Hypothalamus (tissue), 51 donors: ENCODE measurements at regions not wholly inside any gene's neighbourhood (a gene's known extent, or its start where the extent isn't known, plus 50 kb on each side); places are given as distances from the start of the nearest gene placed in this dataset.

Source experiments
- DNase-seq, 51 donors: peaks; one replicate each; lab custom pipeline; 2025; lab: John Stamatoyannopoulos, UW

DNA sequence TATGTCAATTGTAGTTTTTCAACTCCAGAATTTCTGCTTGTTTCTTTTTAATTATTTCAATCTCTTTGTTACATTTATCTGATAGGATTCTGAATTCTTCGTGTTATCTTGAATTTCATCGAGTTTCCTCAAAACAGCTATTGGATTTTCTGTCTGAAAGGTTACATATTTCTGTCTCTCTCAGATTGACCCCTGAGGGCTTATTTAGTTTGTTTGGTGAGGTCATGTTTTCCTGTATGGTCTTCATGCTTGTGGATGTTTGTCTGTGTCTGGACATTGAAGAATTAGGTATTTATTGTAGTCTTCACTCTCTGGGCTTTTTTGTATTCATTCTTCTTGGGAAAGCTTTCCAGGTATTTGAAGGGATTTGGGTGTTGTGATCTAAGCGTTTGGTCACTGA, 85.6 kb downstream of the SNAPC1 start:
- DNase-seq, result no peak

DNA sequence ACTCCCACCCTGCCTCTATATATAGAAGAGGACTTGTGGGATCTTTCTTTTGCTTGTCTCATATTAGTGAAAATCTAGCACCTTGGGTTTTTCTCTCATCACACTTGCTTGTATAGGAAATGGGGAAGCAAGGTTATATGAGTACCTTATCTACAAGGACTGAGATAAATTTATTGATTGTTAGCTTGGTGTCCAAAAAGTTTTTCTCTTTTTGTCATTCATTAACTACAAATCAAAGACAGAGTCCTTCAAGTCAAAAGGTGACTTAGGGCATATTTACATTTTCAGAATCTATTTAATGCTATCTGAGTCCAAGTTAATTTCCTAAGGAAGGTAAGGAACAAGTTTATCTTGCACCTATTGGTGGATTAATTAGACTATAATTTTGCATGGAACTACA, 92.7 kb downstream of the SNAPC1 start:
- DNase-seq, result no peak

DNA sequence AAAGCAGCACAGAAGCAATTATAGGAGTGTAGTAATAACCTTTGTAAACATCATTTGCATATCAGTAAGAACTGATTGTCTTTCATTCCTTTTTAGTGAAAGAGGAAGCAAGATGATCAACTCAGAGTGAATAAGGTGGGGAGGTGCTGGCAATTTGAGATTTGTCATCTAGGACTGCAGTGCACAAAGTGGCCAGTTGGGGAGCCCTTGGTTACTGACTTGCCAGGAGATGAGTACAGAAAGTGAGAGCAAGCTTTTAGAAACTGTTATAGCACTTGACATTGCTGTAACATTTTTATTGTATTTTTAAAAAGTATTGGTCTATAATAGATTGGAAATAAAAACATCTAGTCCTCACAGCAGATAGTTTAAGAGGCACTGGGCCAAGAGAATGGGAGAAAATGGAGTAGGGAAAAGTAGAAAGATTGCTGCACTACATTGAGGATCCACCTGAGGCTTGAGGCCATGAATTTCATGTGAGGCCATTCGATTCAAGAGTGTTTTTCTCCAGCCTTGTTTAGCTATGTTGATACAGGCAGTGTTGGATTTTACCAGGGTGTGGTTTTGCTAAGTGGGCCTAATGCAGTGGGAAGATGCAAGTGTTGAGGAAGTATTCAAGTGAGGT, 98.2 kb downstream of the SNAPC1 start:
- peak in 3 of 51 donors; percentile 2 to 14 (median 11) for DNase-seq

DNA sequence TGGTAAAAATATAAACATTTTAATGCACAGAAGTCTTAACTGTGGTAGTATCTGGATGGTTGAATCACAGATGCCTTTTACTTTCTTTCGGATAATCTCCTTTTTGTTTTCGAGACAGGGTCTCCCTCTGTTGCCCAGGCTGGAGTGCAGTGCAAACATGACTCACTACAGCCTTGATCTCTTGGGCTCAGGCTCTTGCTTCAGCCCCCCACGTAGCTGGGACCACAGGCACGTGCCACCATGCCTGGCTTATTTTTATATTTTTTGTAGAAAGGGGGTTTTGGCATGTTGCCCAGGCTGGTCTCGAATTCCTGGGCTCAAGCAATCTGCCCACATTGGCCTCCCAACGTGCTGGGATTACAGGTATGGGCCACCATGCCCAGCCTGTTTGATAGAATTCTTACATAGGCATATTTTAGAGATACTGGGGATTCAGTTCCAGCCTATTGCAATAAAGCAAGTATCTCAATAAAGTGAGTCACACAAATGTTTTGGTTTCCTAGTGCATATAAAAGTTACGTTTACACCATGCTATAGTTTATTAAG, 99.2 kb downstream of the SNAPC1 start:
- DNase-seq, result no peak

DNA sequence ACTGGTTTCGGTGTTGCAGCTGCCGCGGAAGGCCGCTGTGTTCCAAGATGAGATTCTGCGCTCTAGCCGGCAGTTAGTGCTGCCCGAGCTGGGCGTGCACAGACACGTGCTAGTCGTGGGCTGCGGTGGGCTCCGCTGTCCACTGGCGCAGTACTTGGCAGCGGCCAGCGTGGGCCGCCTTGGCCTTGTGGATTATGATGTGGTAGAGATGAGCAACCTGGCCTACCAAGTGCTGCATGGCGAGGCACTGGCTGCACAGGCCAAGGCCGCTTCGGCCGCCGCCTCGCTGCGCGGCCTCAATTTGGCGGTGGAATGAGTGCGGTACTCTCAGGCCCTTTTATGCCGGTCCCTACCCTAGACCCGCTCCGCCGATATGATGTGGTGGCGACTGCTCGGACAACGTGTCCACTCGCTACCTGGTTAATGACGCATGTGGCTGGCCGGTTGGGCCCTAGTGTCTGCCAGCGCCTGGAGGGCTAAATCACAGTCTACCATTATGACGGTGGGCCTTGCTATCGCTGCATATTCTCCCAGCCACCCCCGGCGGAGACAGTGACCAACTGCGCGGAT, 102.2 kb downstream of the SNAPC1 start:
- DNase-seq, result no peak

DNA sequence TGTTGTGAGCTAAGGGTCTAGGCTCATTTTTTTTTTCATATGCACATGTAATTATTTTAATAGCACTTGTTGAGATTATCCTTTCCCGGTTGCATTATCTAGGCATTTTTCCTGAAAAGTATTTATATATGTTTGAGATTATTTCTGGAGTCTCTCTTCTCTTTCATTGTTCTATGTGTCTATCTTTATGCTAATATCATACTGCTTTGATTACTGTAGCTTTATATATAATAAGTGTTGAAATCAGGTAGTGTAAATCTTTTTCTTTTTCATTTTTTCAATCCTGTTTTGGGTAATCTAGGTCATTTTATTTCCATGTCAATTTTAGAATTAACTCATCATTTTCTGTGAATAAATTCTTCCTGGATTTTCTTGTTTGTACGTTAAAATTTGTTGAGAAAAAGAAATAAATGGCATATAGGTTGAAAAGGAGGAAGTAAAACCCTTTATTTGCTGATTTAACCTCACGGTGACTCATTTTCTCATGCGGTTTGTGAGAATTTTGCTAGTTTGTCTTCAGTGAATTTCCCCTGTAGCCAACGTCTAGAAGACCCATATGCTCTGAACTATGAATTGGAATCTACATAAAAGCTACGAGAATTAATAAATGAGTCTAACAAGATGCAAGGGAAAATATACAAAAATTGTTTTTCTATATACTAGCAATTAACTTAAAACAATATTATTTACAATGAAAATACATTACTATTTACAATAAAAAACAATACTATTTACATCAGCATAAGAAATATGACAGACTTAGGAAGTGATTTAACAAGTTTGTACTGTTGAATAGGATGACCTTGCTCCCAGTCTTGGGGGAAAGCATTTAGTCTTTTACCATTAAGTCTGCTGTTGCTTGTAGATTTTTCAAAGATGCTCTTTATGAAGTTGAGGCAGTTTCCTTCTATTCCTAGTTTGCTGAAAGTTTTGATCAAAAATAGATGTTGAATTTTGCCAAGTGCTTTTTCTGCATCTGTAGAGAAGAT, 105.0 kb downstream of the SNAPC1 start:
- DNase-seq, result no peak

DNA sequence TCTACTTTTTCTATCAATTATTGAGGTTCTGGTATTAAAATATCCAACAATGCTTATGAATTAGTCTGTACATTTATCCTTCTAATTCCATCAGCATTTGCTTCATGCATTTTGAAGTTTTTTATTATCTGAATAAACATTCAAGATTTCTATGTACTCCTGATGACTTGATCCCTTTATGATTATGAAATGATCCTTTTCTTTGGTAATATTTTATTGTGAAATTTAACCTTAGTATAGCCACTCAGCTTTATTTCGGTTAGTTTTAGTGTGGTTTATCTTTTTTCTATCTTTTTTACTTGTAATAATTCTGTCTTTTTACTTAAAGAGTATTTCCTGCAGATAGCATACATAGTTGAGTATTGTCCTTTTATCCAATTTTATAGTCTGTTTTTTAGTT, 106.6 kb downstream of the SNAPC1 start:
- no peak for DNase-seq

DNA sequence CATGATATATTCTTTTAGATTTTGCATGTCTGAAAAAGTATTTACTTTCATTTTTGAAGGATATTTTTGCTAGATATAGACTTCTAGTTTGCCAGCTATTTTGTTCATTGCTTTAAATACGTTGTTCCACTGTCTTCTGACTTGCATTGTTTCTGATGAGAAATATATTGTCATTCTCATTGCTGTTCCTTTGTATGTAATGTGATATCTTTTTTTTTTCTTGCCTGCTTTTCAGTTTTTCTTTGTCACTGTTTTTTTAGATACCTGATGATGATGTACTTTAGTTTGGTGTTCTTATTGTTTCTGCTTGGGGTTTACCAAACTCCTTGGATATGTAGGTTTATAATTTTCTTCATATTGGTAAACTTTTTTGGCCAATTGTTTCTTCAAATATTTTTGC, 107.9 kb downstream of the SNAPC1 start:
- no peak for DNase-seq

DNA sequence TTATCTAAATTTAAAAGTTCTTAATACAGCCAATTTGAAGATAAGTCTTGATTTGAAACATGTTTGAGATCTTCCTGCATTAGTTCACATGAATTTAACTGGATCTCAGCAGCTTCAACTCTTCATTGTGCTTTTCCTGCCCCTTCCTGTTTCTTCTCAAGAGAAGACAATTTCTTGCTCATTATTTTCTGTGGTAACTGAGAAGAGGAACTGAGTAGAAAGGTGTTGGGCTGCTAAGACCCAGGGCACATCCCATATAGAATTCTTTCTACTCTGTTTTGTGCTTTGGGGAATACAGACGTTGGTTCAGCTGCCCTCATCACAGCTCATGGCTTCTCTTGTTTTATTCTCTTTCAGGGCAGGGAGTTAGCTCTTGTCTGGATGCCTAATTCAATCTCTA, 110.2 kb downstream of the SNAPC1 start:
- DNase-seq, result no peak

DNA sequence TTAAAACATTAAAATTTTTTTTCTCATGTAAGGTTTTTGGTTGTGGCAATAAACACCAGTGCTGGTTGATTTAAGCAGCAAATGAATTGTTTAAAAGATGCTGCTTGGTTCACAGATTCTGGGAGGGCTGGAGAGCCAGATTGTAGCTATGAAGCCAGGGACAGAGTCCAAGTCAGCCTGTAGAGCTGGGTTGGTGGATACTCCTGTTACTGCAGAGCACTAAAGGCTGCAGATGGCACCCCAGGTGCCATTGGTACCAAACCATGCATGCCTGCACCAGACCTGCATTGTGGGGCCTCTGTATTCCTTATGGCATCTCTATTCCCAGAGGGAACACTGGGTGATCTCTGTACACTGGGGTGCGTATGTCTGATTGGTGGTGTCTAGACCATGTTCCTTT, 113.3 kb downstream of the SNAPC1 start:
- DNase-seq, result no peak

DNA sequence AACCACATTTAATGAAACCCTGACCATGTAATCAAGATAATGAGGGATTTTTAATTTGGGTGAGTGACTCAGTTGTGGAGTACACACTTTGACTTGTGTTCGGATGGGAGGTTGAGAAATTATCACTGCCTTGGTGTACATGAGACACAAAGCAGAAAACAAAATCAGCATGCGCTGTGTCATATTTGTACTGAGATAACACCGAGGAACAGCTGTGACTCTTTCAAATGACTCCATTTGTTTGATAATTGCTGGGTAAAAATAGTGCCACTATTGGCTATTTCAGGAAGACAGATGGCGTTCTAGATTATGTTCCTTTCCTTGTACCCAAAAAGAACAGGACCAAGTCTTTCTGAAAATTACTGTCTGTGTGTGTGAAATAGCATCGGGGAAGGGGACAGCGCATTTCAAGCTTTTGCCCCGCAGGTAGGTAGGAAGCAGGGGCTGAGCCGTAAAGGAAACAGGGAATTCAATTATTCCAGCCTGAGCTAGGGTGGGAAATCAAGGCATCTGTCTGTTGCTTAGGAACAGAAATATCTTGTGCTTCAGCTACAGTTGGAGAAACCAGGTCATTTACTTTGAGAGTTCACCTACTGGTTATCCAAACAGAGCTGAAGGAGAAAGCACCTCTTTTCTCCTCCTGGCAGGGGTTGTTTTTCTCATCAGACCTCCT, 114.3 kb downstream of the SNAPC1 start:
- peak in 1 of 51 donors; percentile 61 for DNase-seq

DNA sequence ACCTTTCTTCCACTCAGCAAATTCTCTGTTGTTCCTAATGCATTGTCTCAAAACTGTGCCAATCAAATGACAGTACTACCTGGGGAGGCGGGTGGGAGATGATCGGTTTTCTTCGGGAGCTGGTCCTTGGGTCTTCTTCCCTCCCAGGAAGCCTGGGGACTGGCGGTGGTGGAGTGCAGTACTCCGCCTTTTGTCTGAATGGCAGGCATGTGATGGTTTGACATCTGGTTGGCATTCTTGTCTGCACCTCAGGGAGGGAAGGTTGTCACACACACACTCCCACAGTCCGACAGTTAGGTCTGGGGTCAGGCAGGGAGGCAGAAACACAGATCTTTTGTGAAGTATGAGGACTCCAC, 114.8 kb downstream of the SNAPC1 start:
- peak in 1 of 51 donors; percentile 56 for DNase-seq

DNA sequence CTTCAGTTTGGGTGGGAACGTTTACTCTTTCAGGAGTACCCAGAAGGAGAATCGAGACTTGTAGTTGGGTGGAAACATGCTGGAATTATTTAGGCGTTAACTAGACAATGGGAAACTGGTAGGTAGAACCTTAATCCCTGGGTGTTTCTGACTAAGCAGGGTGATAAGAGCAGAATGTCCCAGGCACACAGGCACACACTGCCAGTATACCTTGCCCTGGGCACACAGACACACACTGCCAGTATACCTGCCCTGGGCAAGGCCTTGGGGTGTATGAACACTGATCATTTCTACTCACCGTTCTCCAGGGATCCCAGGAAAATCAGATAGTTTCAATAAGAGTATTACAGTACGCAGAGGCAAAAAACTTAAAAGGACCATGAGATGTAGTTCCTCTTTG, 115.5 kb downstream of the SNAPC1 start:
- DNase-seq, result no peak

DNA sequence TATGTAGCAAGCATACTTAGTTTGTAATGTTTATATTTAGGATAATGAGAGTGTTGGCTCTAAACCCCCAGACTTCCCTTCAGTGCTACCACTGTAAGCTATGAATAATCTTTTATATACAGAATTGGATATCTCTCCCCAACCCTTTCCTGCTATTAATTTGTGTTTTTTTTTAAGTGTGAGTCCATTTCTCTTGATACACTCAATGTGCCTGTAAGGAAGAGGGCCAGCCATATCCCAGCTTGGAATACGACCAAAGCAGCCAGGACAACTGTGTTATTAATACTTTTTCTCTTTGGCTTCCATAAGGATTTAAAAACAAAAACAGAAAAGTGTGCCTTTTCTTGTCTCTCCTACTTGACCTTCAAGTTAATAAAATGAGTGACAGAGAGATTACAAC, 116.7 kb downstream of the SNAPC1 start:
- DNase-seq, result no peak

DNA sequence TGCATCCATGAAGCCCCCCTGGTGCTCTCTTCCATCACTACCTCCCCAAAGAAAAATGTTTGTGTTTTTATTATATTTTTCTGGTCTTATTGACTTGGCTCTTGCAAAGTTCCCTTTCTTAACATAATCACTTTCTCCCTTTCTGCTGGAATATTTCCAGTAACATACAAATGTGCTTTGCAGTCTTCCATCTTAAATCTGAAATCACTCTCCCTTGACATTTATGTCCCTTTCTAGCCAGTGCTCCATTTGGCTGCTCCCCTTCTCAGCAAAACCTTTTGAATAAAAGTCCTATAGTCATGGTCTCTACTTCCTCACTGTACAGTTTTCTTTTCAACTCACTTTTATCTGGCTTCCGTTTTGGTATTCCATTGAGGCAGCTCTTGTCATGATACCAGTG, 118.8 kb downstream of the SNAPC1 start:
- DNase-seq, result no peak

DNA sequence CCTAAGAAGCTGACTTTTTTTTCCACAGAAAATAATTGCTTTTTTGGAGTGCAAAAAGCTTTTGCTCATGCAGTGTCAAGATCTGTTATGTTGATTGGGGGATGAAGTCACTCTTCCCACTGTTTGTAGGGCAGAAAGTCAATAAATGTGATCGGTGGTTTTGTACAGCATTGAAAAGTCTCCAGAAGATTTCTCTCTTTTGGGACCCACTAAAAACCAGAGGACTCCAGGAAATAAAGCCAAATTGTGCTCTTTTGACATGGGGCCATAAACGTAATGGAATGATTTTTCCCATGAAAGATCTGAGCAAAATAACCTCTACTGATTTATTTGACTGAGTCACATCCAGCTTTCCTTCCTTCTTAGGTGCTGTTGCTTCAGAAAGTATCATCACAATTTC, 122.5 kb downstream of the SNAPC1 start:
- no peak for DNase-seq

DNA sequence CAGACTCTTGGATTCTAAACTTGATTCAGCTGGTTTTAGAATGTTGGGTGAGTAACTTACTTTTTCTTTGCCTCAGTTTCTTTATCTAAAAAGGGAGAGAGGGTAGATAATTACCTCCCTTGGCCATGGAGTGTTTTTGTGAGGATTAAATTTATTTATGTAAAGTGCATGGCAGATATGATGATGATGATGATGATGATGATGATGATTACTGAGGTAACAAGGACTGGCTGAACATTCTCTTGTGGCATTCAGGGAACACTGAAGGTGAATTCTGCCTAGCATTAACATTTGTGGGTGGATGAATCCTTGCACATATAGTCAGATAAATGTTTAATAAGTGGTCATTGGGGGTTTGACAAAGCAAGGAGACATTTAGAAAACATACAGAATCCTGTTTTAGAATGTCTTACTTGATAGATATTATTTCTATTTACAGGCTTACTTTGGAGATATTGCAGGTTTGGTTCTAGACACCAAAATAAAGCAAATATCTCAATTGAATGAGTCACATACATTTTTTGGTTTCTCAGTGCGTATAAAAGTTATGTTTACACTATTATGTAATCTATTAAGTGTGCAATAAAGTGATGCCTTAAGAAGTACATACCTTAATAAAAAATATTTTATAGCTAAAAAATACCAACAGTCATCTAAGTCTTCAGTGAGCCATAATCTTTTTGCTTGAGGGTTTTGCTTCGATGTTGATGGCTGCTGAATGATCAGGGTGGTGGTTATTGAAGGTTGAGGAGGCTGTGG, 123.2 kb downstream of the SNAPC1 start:
- DNase-seq, result no peak

DNA sequence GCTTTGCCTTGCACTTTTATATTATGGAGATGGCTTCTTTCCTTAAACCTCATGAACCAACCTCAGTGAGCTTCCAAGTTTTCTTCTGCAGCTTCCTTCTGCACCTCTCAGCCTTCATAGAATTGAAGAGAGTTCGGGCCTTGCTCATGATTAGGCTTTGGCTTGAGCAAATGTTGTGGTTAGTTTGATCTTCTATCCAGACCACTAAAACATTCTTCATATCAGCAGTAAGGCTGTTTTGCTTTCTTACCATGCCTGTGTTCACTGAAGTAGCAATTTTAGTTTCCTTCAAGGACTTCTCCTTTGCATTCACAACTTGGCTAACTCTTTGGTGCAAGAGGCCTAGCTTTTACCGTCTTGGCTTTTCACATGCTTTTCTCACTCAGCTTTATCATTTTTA, 125.4 kb downstream of the SNAPC1 start:
- no peak for DNase-seq

DNA sequence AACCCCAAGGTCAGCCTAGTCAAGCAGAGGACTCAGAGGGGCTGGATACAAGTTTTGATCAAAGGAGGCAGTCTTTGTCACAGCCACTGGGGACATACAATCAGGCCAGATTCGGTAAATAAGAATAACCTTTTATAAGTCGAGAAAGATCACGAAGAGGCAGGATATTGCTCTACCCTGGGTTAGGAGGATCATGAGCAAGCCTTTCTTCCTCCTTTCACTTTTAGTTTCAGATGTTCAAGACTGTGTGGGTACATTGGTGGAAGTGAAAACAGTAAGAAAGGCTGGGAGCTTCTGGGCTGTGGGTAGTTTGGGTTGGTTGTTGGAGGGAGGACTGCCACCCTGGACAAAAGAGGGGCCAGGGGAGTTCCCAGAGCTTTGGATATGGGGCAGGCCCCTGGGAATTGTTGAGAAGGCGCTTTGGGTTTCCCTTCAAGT, 127.7 kb downstream of the SNAPC1 start:
- DNase-seq, result no peak

DNA sequence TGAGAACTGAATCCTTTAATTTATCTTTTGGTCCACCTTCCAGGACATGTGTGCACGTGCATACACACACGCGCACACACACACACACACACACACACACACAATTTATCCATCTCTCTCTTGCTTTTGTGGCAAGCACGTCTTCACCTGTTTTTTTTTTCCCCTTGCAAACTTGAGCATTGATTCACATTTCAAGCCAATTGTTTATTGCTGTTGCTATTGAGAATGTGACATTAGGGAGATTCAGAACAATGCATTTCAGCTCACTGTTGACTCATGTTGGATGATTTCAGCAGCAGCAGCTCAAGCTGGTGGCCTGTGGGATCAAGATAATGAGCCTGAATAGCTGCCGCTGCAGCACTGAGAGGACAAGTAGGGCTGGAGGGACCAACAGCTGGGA, 128.9 kb downstream of the SNAPC1 start:
- peak in 2 of 51 donors; percentile 7 to 9 for DNase-seq
